PC-3 (cell line): ENCODE measurements at regions not wholly inside any gene's neighbourhood (a gene's known extent, or its start where the extent isn't known, plus 50 kb on each side); places are given as distances from the start of the nearest gene placed in this dataset.

Experiments used
- CTCF ChIP-seq: fragments of 300-600 bp; sonication (generic); conservative IDR thresholded peaks from 2 replicates; pipeline ENCODE4 v1.5.1; 2017; ENCODE audit warnings: antibody characterized with exemption, low read depth, mild to moderate bottlenecking, low read length
- EZH2 ChIP-seq: fragments of 300-600 bp; sonication (generic); IDR thresholded peaks from one replicate; pipeline ENCODE4 v1.6.1; 2017; ENCODE audit warnings: antibody characterized with exemption, mild to moderate bottlenecking, low read length; ENCODE audit not compliant: unreplicated experiment
- EZH2phosphoT487 ChIP-seq: fragments of 300-600 bp; sonication (generic); IDR thresholded peaks from 2 replicates; pipeline ENCODE4 v1.6.1; 2018; ENCODE audit warnings: mild to moderate bottlenecking, antibody characterized with exemption, low read length, borderline replicate concordance

GRCh38 chr10:43980313-43980712 lies 331.6 kb upstream of the ZNF32 start:
- TF ChIP-seq CTCF (no peak), EZH2 (no peak), EZH2phosphoT487 (no peak)
